Esophagus muscularis mucosa (tissue), 4 donors: ENCODE measurements at regions not wholly inside any gene's neighbourhood (a gene's known extent, or its start where the extent isn't known, plus 50 kb on each side); places are given as distances from the start of the nearest gene placed in this dataset.

Experiments
- CTCF ChIP-seq, 3 experiments: fragments of 200-600 bp in 2 of 3; fragments of 450-650 bp in 1 of 3; sonication (generic) in 2 of 3; IDR thresholded peaks; one replicate each; pipeline ENCODE4 v1.5.1; 2017 to 2019; ENCODE audit warnings: antibody characterized with exemption in 3 of 3, mild to moderate bottlenecking in 2 of 3, moderate library complexity in 1 of 3
- EP300 ChIP-seq: sonication (generic); formaldehyde crosslinking; IDR thresholded peaks from one replicate; pipeline ENCODE4 v1.6.1; 2017; ENCODE audit warnings: antibody characterized with exemption
- POLR2A ChIP-seq: fragments of 450-650 bp; IDR thresholded peaks from one replicate; pipeline ENCODE4 v1.6.1; 2017; ENCODE audit warnings: antibody characterized with exemption, moderate library complexity, mild to moderate bottlenecking, low read depth
- POLR2AphosphoS5 ChIP-seq, 2 donors: sonication (generic); formaldehyde crosslinking; IDR thresholded peaks; one replicate each; pipeline ENCODE4 v1.6.1; 2017; ENCODE audit warnings: antibody characterized with exemption in 2 of 2

GRCh38 chr16:56111100-56111499 lies 80.2 kb upstream of the GNAO1 start:
- TF ChIP-seq CTCF (IDR thresholded peaks at IDR 0.05) (no peak), EP300 (no peak), POLR2AphosphoS5 (IDR thresholded peaks at IDR 0.05) (no peak), POLR2A (no peak)
